ENCODE measurements at regions not wholly inside any gene's neighbourhood (a gene's known extent, or its start where the extent isn't known, plus 50 kb on each side); places are given as distances from the start of the nearest gene placed in this dataset.
"Not testable (repeated sequence)": the region's sequence is repeated elsewhere in the genome, so short reads cannot be mapped to it uniquely, and the experiment has no call there.

GRCh38 chr12:9542827-9543226 is 64.9 kb downstream of the KLRB1 start:
- not testable (repeated sequence) for TF ChIP-seq CTCF, POLR2A (IDR thresholded peaks at IDR 0.05)

Measured in esophagus squamous epithelium (tissue), 4 donors.